ENCODE measurements at regions not wholly inside any gene's neighbourhood (a gene's known extent, or its start where the extent isn't known, plus 50 kb on each side); places are given as distances from the start of the nearest gene placed in this dataset.

DNA sequence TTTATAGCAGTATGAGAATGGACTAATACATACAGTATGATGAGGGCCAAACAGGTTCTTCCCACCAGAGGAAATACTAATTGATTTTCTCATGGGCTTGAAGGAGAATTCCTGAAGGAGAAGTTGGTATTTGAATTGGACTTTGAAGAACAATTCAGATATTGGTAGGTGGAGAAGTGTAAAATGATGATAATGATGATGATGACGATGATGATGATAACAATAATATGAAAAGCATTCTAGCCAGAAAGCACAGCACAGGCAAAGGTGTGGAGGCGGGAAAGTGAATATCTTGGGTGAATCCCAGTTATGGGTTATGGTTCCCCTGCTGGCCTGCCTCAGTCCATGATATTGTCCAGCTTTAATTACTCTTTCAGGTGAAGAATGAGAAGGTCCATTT, 562.4 kb upstream of the SALL1 start:
- TF ChIP-seq, protein P1, sequence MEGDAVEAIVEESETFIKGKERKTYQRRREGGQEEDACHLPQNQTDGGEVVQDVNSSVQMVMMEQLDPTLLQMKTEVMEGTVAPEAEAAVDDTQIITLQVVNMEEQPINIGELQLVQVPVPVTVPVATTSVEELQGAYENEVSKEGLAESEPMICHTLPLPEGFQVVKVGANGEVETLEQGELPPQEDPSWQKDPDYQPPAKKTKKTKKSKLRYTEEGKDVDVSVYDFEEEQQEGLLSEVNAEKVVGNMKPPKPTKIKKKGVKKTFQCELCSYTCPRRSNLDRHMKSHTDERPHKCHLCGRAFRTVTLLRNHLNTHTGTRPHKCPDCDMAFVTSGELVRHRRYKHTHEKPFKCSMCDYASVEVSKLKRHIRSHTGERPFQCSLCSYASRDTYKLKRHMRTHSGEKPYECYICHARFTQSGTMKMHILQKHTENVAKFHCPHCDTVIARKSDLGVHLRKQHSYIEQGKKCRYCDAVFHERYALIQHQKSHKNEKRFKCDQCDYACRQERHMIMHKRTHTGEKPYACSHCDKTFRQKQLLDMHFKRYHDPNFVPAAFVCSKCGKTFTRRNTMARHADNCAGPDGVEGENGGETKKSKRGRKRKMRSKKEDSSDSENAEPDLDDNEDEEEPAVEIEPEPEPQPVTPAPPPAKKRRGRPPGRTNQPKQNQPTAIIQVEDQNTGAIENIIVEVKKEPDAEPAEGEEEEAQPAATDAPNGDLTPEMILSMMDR (IDR thresholded peaks at IDR 0.05 in 8 of 11, conservative IDR thresholded peaks at IDR 0.05 in 3 of 11): no peak
- TF ChIP-seq POLR2AphosphoS5 (IDR thresholded peaks at IDR 0.05) (no peak), POLR2A (IDR thresholded peaks at IDR 0.05) (no peak)
